ENCODE measurements at regions not wholly inside any gene's neighbourhood (a gene's known extent, or its start where the extent isn't known, plus 50 kb on each side); places are given as distances from the start of the nearest gene placed in this dataset.

GRCh38 chr1:198867182-198867581 is 228.3 kb downstream of the PTPRC start:
- Histone ChIP-seq H3F3A (ENCODE audit: insufficient read depth, low read length, poor library complexity, severe bottlenecking) (no peaks in the 10 kb centered on the region), H3K4me3 (ENCODE audit: low read length) (no peak overlapping the region), H3K79me2 (replicated peaks; ENCODE audit: insufficient read depth, low read length) (no peaks in the 10 kb centered on the region), H2AFZ (ENCODE audit: low read depth, low read length) (no peak overlapping the region), H3K9me3 (ENCODE audit: low read length) (no peaks in the 10 kb centered on the region), H3K27ac (ENCODE audit: low read length) (no peak overlapping the region), H3K36me3 (ENCODE audit: insufficient read depth, low read length) (no peaks in the 10 kb centered on the region), H4K20me1 (ENCODE audit: insufficient read depth) (no peaks in the 10 kb centered on the region), H3K9ac (ENCODE audit: low read length) (no peak overlapping the region), H3K27me3 (ENCODE audit: insufficient read depth, low read depth, low read length) (no peaks in the 10 kb centered on the region), H3K4me2 (ENCODE audit: low read length) (no peak overlapping the region), H3K9me2 (ENCODE audit: insufficient read depth, low read length) (no peaks in the 10 kb centered on the region)
- TF ChIP-seq, protein P1, sequence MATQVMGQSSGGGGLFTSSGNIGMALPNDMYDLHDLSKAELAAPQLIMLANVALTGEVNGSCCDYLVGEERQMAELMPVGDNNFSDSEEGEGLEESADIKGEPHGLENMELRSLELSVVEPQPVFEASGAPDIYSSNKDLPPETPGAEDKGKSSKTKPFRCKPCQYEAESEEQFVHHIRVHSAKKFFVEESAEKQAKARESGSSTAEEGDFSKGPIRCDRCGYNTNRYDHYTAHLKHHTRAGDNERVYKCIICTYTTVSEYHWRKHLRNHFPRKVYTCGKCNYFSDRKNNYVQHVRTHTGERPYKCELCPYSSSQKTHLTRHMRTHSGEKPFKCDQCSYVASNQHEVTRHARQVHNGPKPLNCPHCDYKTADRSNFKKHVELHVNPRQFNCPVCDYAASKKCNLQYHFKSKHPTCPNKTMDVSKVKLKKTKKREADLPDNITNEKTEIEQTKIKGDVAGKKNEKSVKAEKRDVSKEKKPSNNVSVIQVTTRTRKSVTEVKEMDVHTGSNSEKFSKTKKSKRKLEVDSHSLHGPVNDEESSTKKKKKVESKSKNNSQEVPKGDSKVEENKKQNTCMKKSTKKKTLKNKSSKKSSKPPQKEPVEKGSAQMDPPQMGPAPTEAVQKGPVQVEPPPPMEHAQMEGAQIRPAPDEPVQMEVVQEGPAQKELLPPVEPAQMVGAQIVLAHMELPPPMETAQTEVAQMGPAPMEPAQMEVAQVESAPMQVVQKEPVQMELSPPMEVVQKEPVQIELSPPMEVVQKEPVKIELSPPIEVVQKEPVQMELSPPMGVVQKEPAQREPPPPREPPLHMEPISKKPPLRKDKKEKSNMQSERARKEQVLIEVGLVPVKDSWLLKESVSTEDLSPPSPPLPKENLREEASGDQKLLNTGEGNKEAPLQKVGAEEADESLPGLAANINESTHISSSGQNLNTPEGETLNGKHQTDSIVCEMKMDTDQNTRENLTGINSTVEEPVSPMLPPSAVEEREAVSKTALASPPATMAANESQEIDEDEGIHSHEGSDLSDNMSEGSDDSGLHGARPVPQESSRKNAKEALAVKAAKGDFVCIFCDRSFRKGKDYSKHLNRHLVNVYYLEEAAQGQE (IDR thresholded peaks at IDR 0.05; ENCODE audit: borderline replicate concordance): no peak
- TF ChIP-seq RAD21 (conservative IDR thresholded peaks at IDR 0.05) (no peak), EP300 (conservative IDR thresholded peaks at IDR 0.05; ENCODE audit: poor library complexity, severe bottlenecking) (no peak), CTCF (IDR thresholded peaks at IDR 0.05; ENCODE audit: poor library complexity, severe bottlenecking) (no peak), EZH2 (IDR thresholded peaks at IDR 0.05; ENCODE audit: borderline replicate concordance, insufficient read depth, low read length, poor library complexity, severe bottlenecking) (no peak), POLR2AphosphoS5 (IDR thresholded peaks at IDR 0.05) (no peak), SMC3 (conservative IDR thresholded peaks at IDR 0.05; ENCODE audit: poor library complexity) (no peak), MXI1 (conservative IDR thresholded peaks at IDR 0.05; ENCODE audit: poor library complexity, severe bottlenecking) (no peak), TAF1 (IDR thresholded peaks at IDR 0.05; ENCODE audit: low read depth) (no peak)

- Histone ChIP-seq H4K20me1 (ENCODE audit: insufficient read depth) (no peaks in the 10 kb centered on the region), H3K79me2 (replicated peaks; ENCODE audit: insufficient read depth, low read length) (no peaks in the 10 kb centered on the region)
- TF ChIP-seq SMC3 (conservative IDR thresholded peaks at IDR 0.05; ENCODE audit: poor library complexity) (no peak), EZH2 (IDR thresholded peaks at IDR 0.05; ENCODE audit: borderline replicate concordance, insufficient read depth, low read length, poor library complexity, severe bottlenecking) (no peak), MXI1 (conservative IDR thresholded peaks at IDR 0.05; ENCODE audit: poor library complexity, severe bottlenecking) (no peak), TAF1 (IDR thresholded peaks at IDR 0.05; ENCODE audit: low read depth) (no peak), EP300 (conservative IDR thresholded peaks at IDR 0.05; ENCODE audit: poor library complexity, severe bottlenecking) (no peak)
These were observed 234.9 kb downstream of the PTPRC start for GRCh38 chr1:198873696-198874230.

More at GRCh38 chr1:198873696-198874230, 234.9 kb downstream of the PTPRC start:
- Histone ChIP-seq H2AFZ (ENCODE audit: low read depth, low read length) (no peak overlapping the region), H3K9ac (ENCODE audit: low read length) (no peak overlapping the region), H3K4me2 (ENCODE audit: low read length) (no peak overlapping the region), H3K27ac (ENCODE audit: low read length) (no peak overlapping the region), H3K36me3 (ENCODE audit: insufficient read depth, low read length) (no peaks in the 10 kb centered on the region), H3K4me3 (ENCODE audit: low read length) (no peak overlapping the region), H3K27me3 (ENCODE audit: insufficient read depth, low read depth, low read length) (no peaks in the 10 kb centered on the region), H3K9me3 (ENCODE audit: low read length) (peaks cover 3% of the 10 kb centered on the region), H3K9me2 (ENCODE audit: insufficient read depth, low read length) (no peaks in the 10 kb centered on the region), H3F3A (ENCODE audit: insufficient read depth, low read length, poor library complexity, severe bottlenecking) (no peaks in the 10 kb centered on the region)

All from neural cell (in vitro differentiated cells).